ENCODE measurements at regions not wholly inside any gene's neighbourhood (a gene's known extent, or its start where the extent isn't known, plus 50 kb on each side); places are given as distances from the start of the nearest gene placed in this dataset.
A peak's percentile ranks its signal among the peaks of the same experiment; 100 is the strongest.
"Not testable (repeated sequence)": the region's sequence is repeated elsewhere in the genome, so short reads cannot be mapped to it uniquely, and the experiment has no call there.

DNA sequence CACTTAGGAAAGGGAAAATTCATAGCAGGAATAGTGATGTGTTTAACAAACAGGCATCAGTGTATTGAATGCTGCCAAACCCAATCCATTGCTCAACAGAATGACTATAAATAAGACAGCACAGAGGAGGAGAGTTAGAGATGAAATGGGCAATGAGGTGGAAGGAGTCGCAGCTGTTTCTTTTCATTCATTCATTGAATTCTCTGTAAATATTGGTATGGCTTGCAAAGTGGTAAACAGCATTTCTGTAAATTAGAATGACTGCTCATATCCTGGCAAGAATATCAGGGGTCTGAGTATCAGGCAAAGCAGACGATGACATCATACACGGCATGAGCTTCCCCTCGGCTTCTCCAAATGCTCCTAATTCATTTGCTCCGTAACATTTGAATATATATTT lies 703.6 kb upstream of the SLC35B3 start:
- no peak overlapping the region for H3K27ac ChIP-seq
- no peaks in the 10 kb centered on the region for H3K9me3 ChIP-seq (replicated peaks)
- peak in 1 of 2 experiments; percentile 12 for DNase-seq
- H3K27me3 ChIP-seq, result no peaks in the 10 kb centered on the region
- no peaks in the 10 kb centered on the region for H3K36me3 ChIP-seq
- peaks cover 4% of the 10 kb centered on the region; the same call in 1 of the 2 replicates for H3K4me1 ChIP-seq
- no peak overlapping the region for H3K4me3 ChIP-seq

DNA sequence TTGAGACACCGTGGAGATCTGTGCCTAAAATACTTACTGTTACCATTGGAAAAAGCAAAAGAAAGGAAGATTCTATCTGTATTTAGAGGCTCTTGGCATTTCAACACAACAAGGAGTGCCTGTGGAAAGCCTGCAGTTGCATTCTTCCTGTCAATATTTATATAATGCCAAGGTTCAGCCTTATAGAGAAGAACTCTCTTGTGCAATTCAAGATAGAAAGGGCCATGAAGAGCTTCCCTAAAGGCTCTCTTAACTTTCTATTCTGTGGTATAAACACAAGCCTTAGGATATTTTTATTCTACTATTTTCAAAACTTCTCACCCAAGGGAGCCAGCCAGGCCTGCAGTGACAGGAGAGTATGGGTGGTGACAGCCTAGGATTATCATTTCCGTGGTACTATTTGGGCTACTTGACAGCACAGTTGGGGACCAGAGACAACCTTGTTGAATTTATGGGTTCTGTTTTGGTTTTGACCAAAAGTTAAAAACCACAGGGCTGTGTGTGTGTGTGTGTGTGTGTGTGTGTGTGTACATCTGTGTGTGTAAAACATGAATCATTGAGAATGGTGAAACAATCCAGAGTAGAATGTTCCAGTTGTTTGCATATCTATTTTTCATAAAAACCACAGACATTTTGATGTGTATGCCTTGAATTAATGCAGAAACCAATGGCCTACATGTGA lies 700.9 kb upstream of the SLC35B3 start:
- H3K36me3 ChIP-seq, result no peaks in the 10 kb centered on the region
- H3K9me3 ChIP-seq (replicated peaks), result no peaks in the 10 kb centered on the region
- no peaks in the 10 kb centered on the region for H3K27me3 ChIP-seq
- H3K4me3 ChIP-seq, result no peak overlapping the region
- DNase-seq, result no peak
- peaks cover 4% of the 10 kb centered on the region; the same call in 1 of the 2 replicates for H3K4me1 ChIP-seq
- H3K27ac ChIP-seq, result no peak overlapping the region

DNA sequence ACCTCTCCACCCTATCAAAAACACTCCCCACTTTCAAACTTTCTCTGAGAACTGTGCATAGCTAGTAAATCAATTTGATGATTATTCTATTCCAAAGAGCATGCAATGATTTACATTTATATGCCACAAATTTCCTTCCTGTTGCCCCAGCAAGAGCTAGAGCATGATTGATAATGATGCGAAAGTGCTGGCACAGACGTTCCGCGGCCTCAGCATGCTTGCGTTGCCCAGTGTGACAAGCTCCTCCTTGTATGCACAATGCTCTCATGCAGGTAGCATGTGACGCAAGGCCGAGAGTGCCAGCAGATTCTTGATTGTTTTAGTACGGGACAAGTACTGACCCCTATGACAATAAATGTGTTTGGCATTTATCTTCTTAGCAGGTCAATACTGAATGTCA lies 696.3 kb upstream of the SLC35B3 start:
- DNase-seq, result no peak
- no peaks in the 10 kb centered on the region for H3K9me3 ChIP-seq (replicated peaks)
- H3K36me3 ChIP-seq, result no peaks in the 10 kb centered on the region
- no peaks in the 10 kb centered on the region for H3K4me1 ChIP-seq
- no peaks in the 10 kb centered on the region for H3K27me3 ChIP-seq
- H3K27ac ChIP-seq, result no peak overlapping the region
- no peak overlapping the region for H3K4me3 ChIP-seq

DNA sequence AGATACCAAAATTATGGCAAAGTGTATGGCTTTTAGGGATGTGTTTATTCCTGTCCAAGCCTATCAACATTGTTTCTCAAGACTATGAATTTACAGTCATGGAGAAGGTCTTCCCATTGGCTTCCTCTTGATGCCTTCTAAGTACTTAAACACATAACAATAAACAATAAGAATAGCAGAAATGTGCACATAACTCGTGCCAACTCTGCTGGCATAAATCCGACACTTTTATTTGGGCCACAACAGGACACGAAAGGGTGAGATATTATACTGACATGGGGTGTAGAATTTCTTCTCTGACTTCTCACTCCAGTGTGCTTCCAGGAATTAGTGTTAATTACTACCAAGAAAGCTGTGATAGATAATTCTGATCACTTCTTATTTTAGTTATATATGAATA lies 695.9 kb upstream of the SLC35B3 start:
- H3K9me3 ChIP-seq (replicated peaks), result no peaks in the 10 kb centered on the region
- H3K4me3 ChIP-seq, result no peak overlapping the region
- no peaks in the 10 kb centered on the region for H3K4me1 ChIP-seq
- no peak for DNase-seq
- H3K36me3 ChIP-seq, result no peaks in the 10 kb centered on the region
- no peak overlapping the region for H3K27ac ChIP-seq
- H3K27me3 ChIP-seq, result no peaks in the 10 kb centered on the region

DNA sequence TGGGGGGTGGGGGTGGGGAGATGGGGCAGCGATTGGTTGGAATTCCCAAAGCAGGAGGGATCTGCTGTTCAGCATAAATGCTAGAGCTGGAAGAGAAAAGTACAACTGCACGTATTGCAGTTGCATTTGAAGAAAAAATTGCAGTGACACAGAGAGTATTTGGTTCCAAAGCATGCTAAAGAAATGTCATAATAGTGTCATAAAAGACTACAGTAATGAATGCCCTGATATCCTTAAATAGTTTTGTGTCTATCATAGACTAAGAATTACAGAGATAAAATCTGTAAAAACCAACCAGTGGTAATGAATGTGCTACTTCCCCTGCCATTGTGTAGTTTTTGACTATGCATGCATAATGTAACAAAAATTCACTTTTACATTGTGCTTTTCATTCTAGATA lies 693.6 kb upstream of the SLC35B3 start:
- Histone ChIP-seq H3K4me1 (no peaks in the 10 kb centered on the region), H3K27me3 (no peaks in the 10 kb centered on the region), H3K4me3 (no peak overlapping the region), H3K27ac (no peak overlapping the region), H3K36me3 (no peaks in the 10 kb centered on the region), H3K9me3 (replicated peaks) (no peaks in the 10 kb centered on the region)
- DNase-seq, result no peak

DNA sequence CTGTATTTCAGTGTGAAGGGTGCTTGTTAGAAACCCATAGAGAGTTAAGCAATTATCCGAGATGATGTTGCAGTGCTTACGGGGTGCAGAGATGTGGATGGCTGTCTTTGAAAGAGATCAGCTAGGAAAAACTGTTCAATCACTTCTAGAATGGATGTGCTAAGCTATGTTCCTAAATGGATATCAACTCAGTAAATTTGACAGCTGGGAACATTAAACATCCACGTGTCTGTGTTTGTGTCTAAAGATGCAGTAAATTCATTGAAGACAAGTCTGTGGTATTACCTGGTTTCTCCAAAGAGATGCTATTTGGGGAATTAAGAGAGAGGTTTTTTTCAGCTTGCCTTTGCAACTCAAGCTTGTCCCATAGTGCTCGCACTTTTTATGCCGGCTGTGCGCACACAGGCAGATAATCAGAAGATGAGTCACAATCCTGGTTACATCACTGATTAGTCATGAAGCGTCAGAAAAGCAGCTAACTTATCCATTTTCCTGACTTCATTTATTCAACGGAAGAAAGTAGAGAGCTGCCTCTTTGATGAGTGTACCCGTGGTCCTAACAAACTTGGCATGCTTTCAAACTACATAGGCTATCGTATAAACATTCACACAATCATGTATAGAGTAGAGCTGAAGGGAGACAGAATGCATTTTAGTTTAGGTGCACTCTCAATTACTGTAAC lies 691.7 kb upstream of the SLC35B3 start:
- Histone ChIP-seq H3K27me3 (no peaks in the 10 kb centered on the region), H3K4me1 (no peaks in the 10 kb centered on the region), H3K27ac (no peak overlapping the region), H3K4me3 (no peak overlapping the region), H3K9me3 (replicated peaks) (no peaks in the 10 kb centered on the region), H3K36me3 (no peaks in the 10 kb centered on the region)
- peak in 1 of 2 experiments; percentile 47 for DNase-seq

DNA sequence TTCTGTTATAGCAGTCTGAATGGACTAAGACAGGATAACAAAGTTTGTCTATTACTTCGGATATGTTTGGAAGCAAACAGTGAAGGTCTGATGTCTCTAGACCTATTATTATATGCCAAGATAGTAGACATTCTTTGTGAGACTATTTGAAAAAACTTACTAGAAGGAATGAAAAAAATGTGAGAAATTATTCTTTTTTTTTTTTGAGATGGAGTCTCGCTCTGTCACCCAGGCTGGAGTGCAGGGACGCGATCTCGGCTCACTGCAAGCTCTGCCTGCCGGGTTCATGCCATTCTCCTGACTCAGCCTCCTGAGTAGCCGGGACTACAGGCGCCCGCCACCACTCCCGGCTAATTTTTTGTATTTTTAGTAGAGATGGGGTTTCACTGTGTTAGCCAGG lies 690.7 kb upstream of the SLC35B3 start:
- not testable (repeated sequence) for DNase-seq; H3K4me3 ChIP-seq; H3K27me3 ChIP-seq; H3K9me3 ChIP-seq (replicated peaks); H3K4me1 ChIP-seq; H3K36me3 ChIP-seq; H3K27ac ChIP-seq

DNA sequence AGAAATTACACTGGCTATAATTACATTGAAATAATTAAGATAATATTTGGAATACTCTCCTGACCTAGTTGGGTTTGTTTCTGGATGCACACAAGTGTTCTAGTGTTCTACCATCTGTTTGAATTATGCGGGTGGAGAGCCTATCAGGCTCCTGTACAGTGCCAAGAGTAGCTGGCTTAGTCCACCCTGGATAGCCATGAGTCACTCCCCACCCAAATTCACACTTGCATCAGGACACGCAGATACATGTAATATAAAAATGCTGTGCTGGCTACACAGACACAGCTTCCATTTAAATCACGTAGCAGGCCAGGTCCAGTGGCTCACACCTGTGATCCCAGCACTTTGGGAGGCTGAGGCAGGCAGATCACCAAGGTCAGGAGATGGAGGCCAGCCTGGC lies 686.2 kb upstream of the SLC35B3 start:
- H3K9me3 ChIP-seq (replicated peaks), result no peaks in the 10 kb centered on the region
- DNase-seq, result no peak
- H3K4me3 ChIP-seq, result no peak overlapping the region
- H3K27ac ChIP-seq, result no peak overlapping the region
- H3K36me3 ChIP-seq, result no peaks in the 10 kb centered on the region
- no peaks in the 10 kb centered on the region for H3K27me3 ChIP-seq
- H3K4me1 ChIP-seq, result no peaks in the 10 kb centered on the region

DNA sequence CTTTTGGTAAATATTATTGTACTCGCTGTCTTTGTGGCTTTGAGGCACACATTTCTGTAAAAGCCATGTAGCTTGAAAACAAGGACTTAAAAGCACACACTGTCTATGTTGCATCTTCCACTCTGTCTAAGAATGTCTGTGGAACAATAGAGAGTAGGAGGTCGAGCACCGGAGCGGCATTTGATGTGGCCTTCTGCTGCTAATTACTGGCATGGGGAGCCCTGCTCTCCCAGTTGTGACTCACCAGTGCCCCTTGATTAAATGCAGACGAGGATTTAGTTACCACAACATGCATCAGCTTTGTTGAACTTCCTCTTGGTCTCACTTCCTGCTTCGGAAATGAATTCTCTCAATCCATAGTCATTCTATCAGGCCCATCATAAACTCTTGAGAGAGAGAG lies 680.7 kb upstream of the SLC35B3 start:
- DNase-seq, result peak in 1 of 2 experiments; percentile 34
- Histone ChIP-seq H3K36me3 (no peaks in the 10 kb centered on the region), H3K27me3 (no peaks in the 10 kb centered on the region), H3K27ac (peak overlapping the region; percentile 11), H3K4me1 (peaks cover 21% of the 10 kb centered on the region; the same call in 1 of the 2 replicates), H3K4me3 (no peak overlapping the region), H3K9me3 (replicated peaks) (no peaks in the 10 kb centered on the region)

DNA sequence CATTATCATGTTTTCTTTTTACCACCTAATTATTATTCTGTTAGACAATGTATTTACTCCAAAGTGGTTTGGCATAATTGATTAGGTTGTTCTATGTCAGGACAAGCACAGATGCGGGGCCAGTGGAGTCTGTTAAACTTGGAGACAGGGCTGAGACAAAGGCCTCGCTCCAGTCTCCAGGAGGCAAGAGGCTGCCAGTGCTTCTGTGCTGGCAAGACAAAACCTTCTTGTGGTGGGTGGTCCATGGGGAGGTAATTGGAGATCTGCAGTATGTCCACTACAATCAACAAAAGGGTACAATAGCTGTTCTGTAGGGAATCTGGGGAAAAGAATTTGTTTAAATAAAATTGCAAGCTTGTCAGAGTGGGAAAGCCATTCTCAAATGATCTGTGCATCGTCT lies 677.2 kb upstream of the SLC35B3 start:
- peak; percentile 80 to 82 for DNase-seq
- Histone ChIP-seq H3K36me3 (no peaks in the 10 kb centered on the region), H3K27ac (peak overlapping the region; percentile 76), H3K4me3 (peak overlapping the region; percentile 24), H3K4me1 (peaks cover 21% of the 10 kb centered on the region; the same call in 1 of the 2 replicates), H3K27me3 (no peaks in the 10 kb centered on the region), H3K9me3 (replicated peaks) (no peaks in the 10 kb centered on the region)

DNA sequence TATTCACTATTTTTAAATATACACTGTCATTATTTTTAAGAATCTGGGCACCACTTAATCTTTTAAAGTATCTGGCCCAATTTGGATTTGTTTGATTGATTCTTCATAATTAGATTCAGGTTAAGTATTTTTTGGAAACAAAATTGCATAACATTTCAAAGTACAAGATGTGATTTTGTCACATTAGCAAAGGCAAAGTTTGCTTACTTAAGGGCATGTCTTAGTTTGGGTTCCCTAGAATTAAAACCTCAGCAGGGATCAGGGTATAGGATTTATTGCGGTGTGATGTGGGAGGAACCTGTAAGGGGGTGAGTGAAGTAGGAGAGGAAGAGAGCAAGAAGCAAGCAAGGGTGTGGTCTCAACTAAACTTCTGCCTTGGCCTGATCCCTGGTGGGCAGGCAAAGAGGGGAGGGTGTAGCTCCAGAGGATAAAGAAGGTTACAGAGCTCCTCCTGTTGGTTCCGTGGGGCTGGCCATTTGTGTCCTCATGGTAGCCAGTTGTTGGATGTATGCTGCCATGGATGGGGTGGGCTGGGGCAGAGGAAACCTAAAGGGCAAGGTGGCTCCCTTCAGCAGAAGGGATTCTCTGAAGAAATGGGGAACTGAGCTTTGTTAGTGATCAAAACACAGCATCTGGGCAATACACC lies 668.7 kb upstream of the SLC35B3 start:
- no peak for DNase-seq
- H3K9me3 ChIP-seq (replicated peaks), result no peaks in the 10 kb centered on the region
- H3K4me3 ChIP-seq, result no peak overlapping the region
- no peaks in the 10 kb centered on the region for H3K36me3 ChIP-seq
- no peaks in the 10 kb centered on the region for H3K4me1 ChIP-seq
- H3K27ac ChIP-seq, result no peak overlapping the region
- H3K27me3 ChIP-seq, result no peaks in the 10 kb centered on the region

DNA sequence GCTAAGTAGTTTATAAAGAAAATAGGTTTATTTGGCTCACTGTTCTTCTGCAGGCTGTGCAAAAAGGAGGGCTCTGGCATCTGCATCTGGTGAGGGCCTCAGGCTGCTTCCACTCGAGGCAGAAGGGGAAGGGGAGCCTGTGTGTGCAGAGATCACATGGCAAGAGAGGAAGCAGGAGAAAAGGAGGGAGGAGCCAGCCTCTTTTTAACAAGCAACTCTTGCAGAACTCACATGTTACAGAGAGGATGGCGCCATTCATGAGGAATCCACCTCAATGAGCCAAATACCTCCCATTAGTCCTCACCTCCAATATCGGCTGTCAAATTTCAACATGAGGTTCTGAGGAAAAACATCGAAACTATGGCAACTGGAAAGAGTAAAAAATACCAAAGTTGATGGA lies 666.6 kb upstream of the SLC35B3 start:
- Histone ChIP-seq H3K4me1 (no peaks in the 10 kb centered on the region), H3K27ac (no peak overlapping the region), H3K27me3 (no peaks in the 10 kb centered on the region), H3K9me3 (replicated peaks) (no peaks in the 10 kb centered on the region), H3K36me3 (no peaks in the 10 kb centered on the region), H3K4me3 (no peak overlapping the region)
- DNase-seq, result no peak

DNA sequence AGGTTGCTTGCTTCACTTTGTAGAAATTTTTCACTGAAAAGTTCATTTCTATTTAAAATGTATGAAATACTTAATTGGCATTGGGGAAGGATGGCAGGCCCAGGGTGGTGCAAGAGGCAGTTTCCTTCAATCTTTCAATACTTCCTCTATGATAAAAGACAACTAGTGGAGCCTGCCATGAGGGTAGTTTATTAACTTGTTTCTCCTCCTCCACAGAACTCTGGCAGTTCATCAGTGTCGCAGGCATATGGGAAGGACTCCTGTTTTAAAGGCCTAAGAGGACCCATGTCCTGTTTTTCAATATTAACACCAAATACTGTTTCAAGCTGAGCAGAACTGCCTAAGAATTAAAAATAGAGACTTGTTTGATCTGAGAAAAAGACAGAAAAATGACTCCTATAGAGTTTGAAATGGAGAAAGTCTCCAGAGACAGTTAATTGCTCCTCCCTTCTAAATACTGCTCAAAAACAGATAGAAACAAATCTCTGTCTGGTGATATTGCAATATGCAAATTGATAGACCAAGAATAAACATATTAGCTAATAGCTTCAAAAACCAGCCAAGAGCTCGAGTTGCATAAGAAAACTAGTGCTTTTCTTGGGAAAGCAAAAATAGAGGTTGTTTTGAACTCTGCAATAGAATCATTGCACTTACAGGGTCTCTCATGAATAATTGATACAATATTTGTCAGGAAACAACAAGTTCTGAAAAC lies 665.7 kb upstream of the SLC35B3 start:
- Histone ChIP-seq H3K27ac (no peak overlapping the region), H3K4me1 (no peaks in the 10 kb centered on the region), H3K9me3 (replicated peaks) (no peaks in the 10 kb centered on the region), H3K4me3 (no peak overlapping the region), H3K36me3 (no peaks in the 10 kb centered on the region), H3K27me3 (no peaks in the 10 kb centered on the region)
- no peak for DNase-seq

DNA sequence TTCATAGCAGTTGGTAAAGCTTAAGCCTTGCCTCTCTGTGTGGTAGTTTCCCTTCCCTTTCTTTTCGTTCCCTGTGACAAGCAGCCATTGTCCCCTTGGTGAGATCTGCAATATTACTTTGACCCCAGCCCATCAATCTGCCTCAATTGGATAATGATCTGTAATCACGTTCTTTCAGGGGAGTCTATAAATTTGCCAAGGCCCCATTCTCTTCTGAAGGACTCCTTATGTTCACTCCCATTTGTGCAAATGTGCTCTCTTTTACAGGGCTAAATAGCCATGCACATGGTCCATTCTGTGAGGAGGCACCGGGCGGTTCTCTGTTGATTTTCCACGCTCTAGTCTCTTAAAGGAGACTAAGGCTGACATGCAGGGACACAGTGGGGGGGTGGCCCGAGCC lies 660.4 kb upstream of the SLC35B3 start:
- H3K27ac ChIP-seq, result no peak overlapping the region
- no peaks in the 10 kb centered on the region for H3K27me3 ChIP-seq
- H3K9me3 ChIP-seq (replicated peaks), result no peaks in the 10 kb centered on the region
- no peak overlapping the region for H3K4me3 ChIP-seq
- no peaks in the 10 kb centered on the region for H3K36me3 ChIP-seq
- DNase-seq, result no peak
- no peaks in the 10 kb centered on the region for H3K4me1 ChIP-seq

DNA sequence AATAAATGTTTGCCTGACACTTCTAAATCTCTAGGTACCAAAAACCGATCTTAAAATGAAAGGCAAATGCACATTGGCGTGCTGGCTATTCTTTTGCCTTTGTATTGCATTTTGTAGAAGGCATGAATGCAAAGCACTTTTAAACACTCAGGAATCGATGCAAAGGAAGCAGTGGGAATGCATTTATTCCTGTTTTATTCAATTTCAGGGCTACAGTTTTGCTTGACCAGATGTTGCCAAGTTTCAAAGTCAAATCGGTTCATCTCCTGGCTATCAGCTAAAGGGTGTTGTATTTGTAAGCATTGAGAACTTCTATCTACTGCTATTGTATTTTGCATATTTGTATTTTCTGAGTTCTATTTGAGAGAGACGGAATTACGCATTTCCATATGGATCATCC lies 659.8 kb upstream of the SLC35B3 start:
- no peaks in the 10 kb centered on the region for H3K36me3 ChIP-seq
- H3K4me1 ChIP-seq, result no peaks in the 10 kb centered on the region
- H3K9me3 ChIP-seq (replicated peaks), result no peaks in the 10 kb centered on the region
- H3K27ac ChIP-seq, result no peak overlapping the region
- no peak for DNase-seq
- H3K27me3 ChIP-seq, result no peaks in the 10 kb centered on the region
- no peak overlapping the region for H3K4me3 ChIP-seq
